BJ (cell line): ENCODE measurements at regions not wholly inside any gene's neighbourhood (a gene's known extent, or its start where the extent isn't known, plus 50 kb on each side); places are given as distances from the start of the nearest gene placed in this dataset.
A peak's percentile ranks its signal among the peaks of the same experiment; 100 is the strongest.

ENCODE experiments used
- CTCF ChIA-PET: fragments of 350-600 bp; formaldehyde crosslinking; extraction: SDS; loops from one replicate; lab custom pipeline; 2021; ENCODE audit warnings: antibody characterized with exemption, inconsistent platforms; lab: Yijun Ruan, JAX
- POLR2A ChIA-PET: fragments of 300-600 bp; sonication (Branson Sonifier 250); formaldehyde crosslinking; extraction: SDS; loops from one replicate; lab custom pipeline; 2021; ENCODE audit warnings: antibody characterized with exemption; lab: Charles Lee
- DNase-seq: peaks from one replicate; pipeline ENCODE4 v3.0.0-alpha.2; 2011; ENCODE audit warnings: low read depth
- H3K27me3 ChIP-seq: 2 replicates; pipeline ENCODE4 v1.6.0; 2011; ENCODE audit warnings: low read length; ENCODE audit not compliant: control insufficient read depth, insufficient read depth
- H3K36me3 ChIP-seq: 2 replicates; pipeline ENCODE4 v1.5.1; 2011; ENCODE audit warnings: low read length; ENCODE audit not compliant: control insufficient read depth, insufficient read depth
- H3K4me3 ChIP-seq: 2 replicates; pipeline ENCODE4 v1.5.1; 2011; ENCODE audit warnings: low read depth, mild to moderate bottlenecking, control low read depth, low read length
- CTCF ChIP-seq: IDR thresholded peaks from 2 replicates; pipeline ENCODE4 v1.5.1; 2011; ENCODE audit warnings: low read depth, mild to moderate bottlenecking, control low read depth, inconsistent platforms, low read length, moderate library complexity; ENCODE audit not compliant: insufficient read depth

GRCh38 chr18:73579698-73580097 is 567.9 kb downstream of the FBXO15 start:
- POLR2A ChIA-PET, result no interaction called here
- CTCF ChIA-PET, result no interaction called here
- Histone ChIP-seq H3K27me3 (no peaks in the 10 kb centered on the region), H3K36me3 (no peaks in the 10 kb centered on the region), H3K4me3 (no peak overlapping the region)
- no peak for TF ChIP-seq CTCF
- DNase-seq, result no peak

- no peak for TF ChIP-seq CTCF
- ChIA-PET POLR2A (no interaction called here), CTCF (no interaction called here)
- no peak for DNase-seq
- no peaks in the 10 kb centered on the region for H3K27me3 ChIP-seq
- H3K36me3 ChIP-seq, result no peaks in the 10 kb centered on the region
- H3K4me3 ChIP-seq, result no peak overlapping the region
Observed at GRCh38 chr18:73577365-73577764, 570.3 kb downstream of the FBXO15 start.

- Histone ChIP-seq H3K27me3 (no peaks in the 10 kb centered on the region), H3K4me3 (no peak overlapping the region), H3K36me3 (no peaks in the 10 kb centered on the region)
- DNase-seq, result peak; percentile 57
- TF ChIP-seq CTCF, result no peak
- ChIA-PET CTCF (interaction anchor here (0.7 kb wide), 1 partner anchor 41 kb away, joined by 4 read pairs; no protein-coding TSS in a partner anchor), POLR2A (no interaction called here)
Observed at GRCh38 chr18:73563901-73564472, 583.6 kb downstream of the FBXO15 start.

- Histone ChIP-seq H3K4me3 (no peak overlapping the region), H3K36me3 (no peaks in the 10 kb centered on the region), H3K27me3 (no peaks in the 10 kb centered on the region)
- no peak for TF ChIP-seq CTCF
- peak; percentile 59 for DNase-seq
- ChIA-PET CTCF (interaction anchor here (0.8 to 1.2 kb wide), 2 partner anchors 45 to 280 kb away, joined by 3 read pairs; no protein-coding TSS in a partner anchor), POLR2A (interaction anchor here (0.6 kb wide), 1 partner anchor 26 kb away, joined by 4 read pairs; no protein-coding TSS in a partner anchor)
Observed at GRCh38 chr18:73563345-73563744, 584.3 kb downstream of the FBXO15 start.

- POLR2A ChIA-PET, result no interaction called here
- no peaks in the 10 kb centered on the region for H3K36me3 ChIP-seq
- CTCF ChIA-PET, result no interaction called here
- H3K4me3 ChIP-seq, result no peak overlapping the region
- H3K27me3 ChIP-seq, result no peaks in the 10 kb centered on the region
- no peak for TF ChIP-seq CTCF
- no peak for DNase-seq
Observed at GRCh38 chr18:73556904-73557303, 590.7 kb downstream of the FBXO15 start.
